ENCODE measurements at regions not wholly inside any gene's neighbourhood (a gene's known extent, or its start where the extent isn't known, plus 50 kb on each side); places are given as distances from the start of the nearest gene placed in this dataset.

DNA sequence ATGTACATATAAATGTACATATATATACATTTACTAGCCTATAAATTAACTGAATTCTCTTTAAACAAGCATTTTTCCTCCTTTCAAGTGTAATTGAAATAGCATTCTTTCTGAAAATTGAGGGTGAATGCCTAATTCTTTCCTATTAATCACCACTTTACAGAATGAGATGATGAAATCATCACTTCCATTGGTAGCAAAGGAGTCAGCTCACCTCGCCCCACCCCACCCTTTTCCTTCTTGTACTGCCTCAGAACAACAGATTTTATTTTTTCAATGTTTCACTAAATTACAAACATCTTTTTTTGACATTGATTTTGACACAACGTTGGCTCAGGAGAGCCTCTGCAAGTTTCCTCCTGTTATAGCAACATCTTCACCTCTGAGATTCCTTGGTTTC is 181.9 kb upstream of the CDH7 start:
- TF ChIP-seq CTCF (IDR thresholded peaks at IDR 0.05; ENCODE audit: low read depth, low read length, poor library complexity, severe bottlenecking) (no peak), EZH2phosphoT487 (IDR thresholded peaks at IDR 0.05; ENCODE audit: borderline replicate concordance, low read length) (no peak)
